Activated CD4-positive, alpha-beta T cell treated with anti-CD3 and anti-CD28 coated beads, Interleukin-2, amount 10 ng/mL, durations not matched to agents 24 days and 14 days (primary cell): ENCODE measurements at regions not wholly inside any gene's neighbourhood (a gene's known extent, or its start where the extent isn't known, plus 50 kb on each side); places are given as distances from the start of the nearest gene placed in this dataset.

Source experiments
- DNase-seq: peaks from one replicate; pipeline ENCODE4 v3.0.0; 2022
- H3K27ac Mint-ChIP-seq: one replicate; pipeline ENCODE4 v1.8.0; 2022; ENCODE audit warnings: mild to moderate bottlenecking, mixed read lengths
- H3K27me3 Mint-ChIP-seq: one replicate; pipeline ENCODE4 v1.8.0; 2022; ENCODE audit warnings: mixed read lengths
- H3K36me3 Mint-ChIP-seq: one replicate; pipeline ENCODE4 v1.8.0; 2022; ENCODE audit warnings: low read depth, mild to moderate bottlenecking, mixed read lengths
- H3K4me1 Mint-ChIP-seq: one replicate; pipeline ENCODE4 v1.8.0; 2021; ENCODE audit warnings: mixed read lengths
- H3K4me3 Mint-ChIP-seq: one replicate; pipeline ENCODE4 v1.8.0; 2022; ENCODE audit warnings: mild to moderate bottlenecking, moderate library complexity, mixed read lengths
- H3K9me3 Mint-ChIP-seq: one replicate; pipeline ENCODE4 v1.8.0; 2021; ENCODE audit warnings: mixed read lengths
- intact Hi-C: fragments of 100-400 bp; cut with micrococcal nuclease; formaldehyde crosslinking; loops from one replicate; pipeline ENCODE4 v1.15.1; 2023

DNA sequence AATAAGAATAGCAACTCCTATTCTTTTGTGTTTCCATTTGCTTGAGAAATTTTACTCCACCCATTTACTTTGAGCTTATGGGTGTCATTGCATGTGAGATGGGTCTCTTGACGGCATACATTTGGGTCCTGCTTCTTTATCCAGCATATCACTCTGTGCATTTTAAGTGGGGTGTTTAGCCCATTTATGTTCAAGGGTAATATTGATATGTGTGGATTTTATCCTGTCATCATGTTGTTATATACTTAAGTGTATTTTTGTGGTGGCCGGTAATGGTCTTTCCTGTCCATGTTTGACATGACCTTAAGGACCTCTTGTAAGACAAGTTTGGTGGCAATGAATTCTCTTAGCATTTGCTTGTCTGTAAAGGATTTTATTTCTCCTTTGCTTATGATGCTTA is 100.1 kb downstream of the ATP23 start:
- H3K9me3 Mint-ChIP-seq, result peaks cover 25% of the 10 kb centered on the region
- H3K4me3 Mint-ChIP-seq, result no peak overlapping the region
- H3K4me1 Mint-ChIP-seq, result no peaks in the 10 kb centered on the region
- no peak for DNase-seq
- H3K36me3 Mint-ChIP-seq, result no peaks in the 10 kb centered on the region
- no peak overlapping the region for H3K27ac Mint-ChIP-seq
- intact Hi-C loops, result no loop called here
- H3K27me3 Mint-ChIP-seq, result no peaks in the 10 kb centered on the region

DNA sequence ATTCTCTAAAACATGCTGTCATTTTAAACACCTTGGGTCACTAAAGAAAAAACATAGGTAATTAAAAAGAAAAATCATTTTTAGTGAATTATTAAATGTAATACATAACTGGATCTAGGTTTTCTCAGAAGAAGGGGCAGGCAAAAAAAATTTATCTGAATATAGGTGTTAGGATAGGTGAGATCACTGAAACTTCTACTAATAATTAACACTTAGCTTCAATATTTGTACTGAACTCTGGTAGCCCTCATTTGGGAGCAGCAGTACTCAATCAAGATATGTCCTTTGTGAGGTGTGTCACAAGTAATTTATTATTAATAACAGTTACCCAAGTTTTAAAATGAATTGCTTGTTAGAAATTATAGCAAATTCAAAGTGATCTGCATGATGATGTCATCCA is 103.6 kb downstream of the ATP23 start:
- H3K9me3 Mint-ChIP-seq, result peaks cover 15% of the 10 kb centered on the region
- H3K27ac Mint-ChIP-seq, result no peak overlapping the region
- intact Hi-C loops, result no loop called here
- no peaks in the 10 kb centered on the region for H3K4me1 Mint-ChIP-seq
- no peak for DNase-seq
- no peak overlapping the region for H3K4me3 Mint-ChIP-seq
- no peaks in the 10 kb centered on the region for H3K36me3 Mint-ChIP-seq
- no peaks in the 10 kb centered on the region for H3K27me3 Mint-ChIP-seq

DNA sequence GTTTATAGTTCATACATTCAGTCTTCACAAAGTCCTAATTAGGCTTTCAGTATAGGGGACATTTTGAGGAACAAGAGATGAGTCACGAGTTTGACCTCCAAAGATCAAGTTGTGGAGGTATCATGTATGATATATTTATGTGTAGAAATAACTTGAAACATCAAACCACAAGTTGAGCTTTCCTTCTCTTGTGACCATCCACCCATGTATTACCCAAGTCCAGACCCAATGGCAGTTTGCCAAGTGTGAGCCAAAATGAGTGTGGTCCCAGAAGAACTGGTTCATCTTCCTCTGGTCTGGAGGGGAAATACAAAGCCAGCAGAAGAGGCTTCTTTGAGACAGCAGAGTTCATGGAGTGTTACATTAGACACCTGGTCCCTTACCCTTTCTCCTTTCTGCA is 104.9 kb downstream of the ATP23 start:
- H3K27me3 Mint-ChIP-seq, result no peaks in the 10 kb centered on the region
- no peak overlapping the region for H3K27ac Mint-ChIP-seq
- intact Hi-C loops, result no loop called here
- no peaks in the 10 kb centered on the region for H3K36me3 Mint-ChIP-seq
- H3K4me3 Mint-ChIP-seq, result no peak overlapping the region
- no peak for DNase-seq
- peaks cover 5% of the 10 kb centered on the region for H3K9me3 Mint-ChIP-seq
- no peaks in the 10 kb centered on the region for H3K4me1 Mint-ChIP-seq

DNA sequence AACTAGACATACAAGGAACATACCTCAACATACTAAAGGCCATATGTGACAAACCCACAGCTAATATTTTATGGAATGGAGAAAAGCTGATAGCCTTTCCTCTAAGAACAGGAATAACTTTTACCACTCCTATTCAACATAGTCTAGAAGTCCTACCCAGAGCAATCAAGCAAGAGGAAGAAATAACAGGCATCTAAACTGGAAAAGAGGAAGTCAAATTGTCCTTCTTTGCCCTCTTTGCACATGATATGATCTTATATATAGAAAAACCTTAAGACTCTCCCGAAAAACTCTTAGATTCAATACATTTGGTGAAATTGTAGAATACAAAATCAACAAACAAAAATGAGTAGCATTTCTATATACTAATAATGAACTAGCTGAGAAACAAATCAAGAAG is 110.0 kb downstream of the ATP23 start:
- no peaks in the 10 kb centered on the region for H3K36me3 Mint-ChIP-seq
- H3K4me3 Mint-ChIP-seq, result no peak overlapping the region
- H3K27ac Mint-ChIP-seq, result no peak overlapping the region
- H3K27me3 Mint-ChIP-seq, result no peaks in the 10 kb centered on the region
- no peak for DNase-seq
- intact Hi-C loops, result no loop called here
- no peaks in the 10 kb centered on the region for H3K4me1 Mint-ChIP-seq
- peaks cover 9% of the 10 kb centered on the region for H3K9me3 Mint-ChIP-seq

DNA sequence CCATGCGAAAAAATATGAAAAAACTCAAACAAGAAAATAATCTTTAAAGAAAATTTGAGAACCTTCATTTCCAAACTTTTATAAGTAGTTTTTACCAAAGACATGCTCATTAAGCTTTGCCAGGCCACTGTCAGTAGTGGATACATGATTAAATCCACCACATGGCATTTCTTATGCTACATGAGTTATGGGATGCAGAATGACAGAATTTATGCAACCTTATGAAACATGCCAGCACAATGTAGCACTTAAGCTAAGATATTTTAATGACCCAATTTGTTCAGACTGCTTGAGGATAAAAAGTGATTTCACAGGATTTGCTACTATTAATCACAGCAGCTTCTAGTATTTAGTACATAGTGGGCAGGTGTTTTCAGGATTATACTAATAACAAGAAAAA is 123.3 kb downstream of the ATP23 start:
- Mint-ChIP-seq H3K27me3 (no peaks in the 10 kb centered on the region), H3K4me3 (no peak overlapping the region), H3K4me1 (no peaks in the 10 kb centered on the region), H3K36me3 (no peaks in the 10 kb centered on the region), H3K27ac (no peak overlapping the region), H3K9me3 (peaks cover 9% of the 10 kb centered on the region)
- intact Hi-C loops, result no loop called here
- no peak for DNase-seq

DNA sequence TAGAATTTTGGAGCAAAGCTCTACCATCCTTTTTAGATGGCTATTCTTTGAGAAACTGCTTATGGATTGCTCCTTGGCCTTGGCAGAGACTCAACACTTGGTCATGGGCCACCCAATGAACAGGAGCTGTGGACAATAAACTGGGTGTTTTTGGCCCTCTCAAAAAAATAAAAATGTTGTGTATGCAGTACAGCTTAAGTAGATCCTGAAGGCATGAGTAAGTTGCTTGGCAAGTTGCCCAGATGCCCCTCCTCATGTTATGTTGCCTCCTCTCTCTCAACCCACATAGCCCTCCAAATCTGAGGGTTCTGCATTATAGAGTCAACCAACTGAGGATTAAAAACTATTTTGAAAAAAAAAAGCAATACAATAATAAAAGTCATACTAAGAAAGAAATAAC is 124.9 kb downstream of the ATP23 start:
- Mint-ChIP-seq H3K36me3 (no peaks in the 10 kb centered on the region), H3K27ac (no peak overlapping the region), H3K4me1 (no peaks in the 10 kb centered on the region), H3K27me3 (no peaks in the 10 kb centered on the region), H3K4me3 (no peak overlapping the region), H3K9me3 (no peaks in the 10 kb centered on the region)
- intact Hi-C loops, result no loop called here
- no peak for DNase-seq

DNA sequence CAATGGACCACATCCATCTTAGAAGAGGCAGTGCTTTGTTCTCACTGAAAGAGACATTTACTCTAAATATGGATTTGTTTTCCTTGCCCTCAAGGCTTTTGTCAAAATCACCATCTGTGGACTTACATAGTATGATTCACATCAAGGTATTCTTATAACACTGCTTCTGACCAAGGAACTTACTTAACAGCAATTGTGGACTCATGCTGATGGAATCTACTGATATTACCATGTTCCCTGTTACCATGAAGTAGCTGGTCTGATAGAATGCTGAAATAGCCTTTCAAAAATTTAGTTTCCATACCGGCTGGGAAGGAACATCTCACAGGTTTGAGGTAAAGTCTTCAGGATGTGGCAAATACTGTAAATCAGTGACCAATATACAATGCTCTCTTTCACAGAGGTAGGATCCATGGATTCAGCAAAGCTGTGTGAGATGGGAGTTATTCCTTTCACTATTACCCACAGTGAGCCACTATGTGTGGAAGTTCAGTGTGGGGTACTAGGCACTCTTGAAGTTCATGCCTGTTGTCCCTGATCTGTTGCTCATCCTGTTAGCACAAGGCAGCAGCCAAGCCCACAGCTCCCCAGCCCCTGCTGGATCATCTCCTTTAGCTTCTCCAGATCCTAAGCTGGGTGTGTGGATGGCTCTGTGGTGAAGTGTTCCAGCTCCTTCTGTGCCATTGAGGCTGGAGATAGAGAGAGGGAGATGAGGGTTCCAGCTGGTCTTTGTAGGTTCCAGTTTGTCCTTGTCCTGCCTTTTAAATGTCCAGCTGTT is 126.4 kb downstream of the ATP23 start:
- no peak overlapping the region for H3K27ac Mint-ChIP-seq
- intact Hi-C loops, result no loop called here
- H3K27me3 Mint-ChIP-seq, result no peaks in the 10 kb centered on the region
- H3K4me1 Mint-ChIP-seq, result no peaks in the 10 kb centered on the region
- no peak overlapping the region for H3K4me3 Mint-ChIP-seq
- no peaks in the 10 kb centered on the region for H3K36me3 Mint-ChIP-seq
- no peak for DNase-seq
- H3K9me3 Mint-ChIP-seq, result no peaks in the 10 kb centered on the region

DNA sequence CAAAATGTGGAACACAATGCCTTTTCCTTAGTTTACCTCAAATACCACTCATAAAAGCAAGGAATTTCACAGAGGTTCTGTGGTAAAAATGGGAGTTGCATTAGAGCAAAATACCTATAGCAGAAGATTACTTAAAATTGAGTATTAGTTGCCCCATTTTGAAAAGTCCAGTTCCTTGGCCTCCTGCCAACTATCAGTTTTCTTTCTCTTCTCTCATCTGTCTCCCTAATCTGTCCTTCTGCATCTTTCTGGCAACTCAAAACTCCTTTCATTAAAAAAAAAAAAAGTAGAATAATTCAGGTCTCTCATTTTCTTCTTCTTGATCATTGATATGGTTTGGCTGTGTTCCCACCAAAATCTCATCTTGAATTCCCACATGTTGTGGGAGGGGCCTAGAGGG is 127.3 kb downstream of the ATP23 start:
- no peak overlapping the region for H3K4me3 Mint-ChIP-seq
- H3K36me3 Mint-ChIP-seq, result no peaks in the 10 kb centered on the region
- no peak overlapping the region for H3K27ac Mint-ChIP-seq
- no peaks in the 10 kb centered on the region for H3K9me3 Mint-ChIP-seq
- no peaks in the 10 kb centered on the region for H3K4me1 Mint-ChIP-seq
- DNase-seq, result no peak
- intact Hi-C loops, result no loop called here
- no peaks in the 10 kb centered on the region for H3K27me3 Mint-ChIP-seq

DNA sequence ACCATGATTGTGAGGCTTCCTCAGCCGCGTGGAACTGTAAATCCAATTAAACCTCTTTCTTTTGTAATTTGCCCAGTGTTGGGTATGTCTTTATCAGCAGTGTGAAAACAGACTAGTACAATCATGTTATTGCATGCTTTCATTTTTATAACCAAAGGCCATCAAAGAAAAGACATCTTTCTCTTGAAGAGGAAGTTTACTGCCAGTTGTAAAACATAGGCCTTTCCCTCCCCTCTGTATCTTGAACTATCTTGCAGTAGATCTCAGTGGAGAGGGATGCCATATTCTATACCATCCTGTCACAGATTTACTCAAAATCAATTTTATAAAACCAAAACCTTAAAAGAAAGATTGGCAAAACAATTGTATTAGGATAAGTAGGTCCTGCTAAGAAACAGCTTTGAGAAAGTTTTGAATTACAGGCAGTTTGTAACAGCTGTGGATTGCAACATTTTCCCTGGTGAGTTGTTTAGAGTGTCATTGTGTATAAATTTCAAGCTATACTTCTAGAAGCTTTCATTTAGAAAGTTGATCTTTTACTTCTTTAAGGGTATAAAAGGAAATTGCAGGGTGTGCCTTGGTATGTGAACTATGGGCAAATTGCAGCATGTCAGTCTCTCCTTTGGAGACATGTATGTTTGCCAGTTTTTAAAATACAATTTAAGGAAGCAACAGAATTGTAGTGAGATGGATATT is 128.0 kb downstream of the ATP23 start:
- no peaks in the 10 kb centered on the region for H3K4me1 Mint-ChIP-seq
- H3K36me3 Mint-ChIP-seq, result no peaks in the 10 kb centered on the region
- intact Hi-C loops, result no loop called here
- H3K4me3 Mint-ChIP-seq, result no peak overlapping the region
- H3K27ac Mint-ChIP-seq, result no peak overlapping the region
- no peak for DNase-seq
- H3K9me3 Mint-ChIP-seq, result no peaks in the 10 kb centered on the region
- no peaks in the 10 kb centered on the region for H3K27me3 Mint-ChIP-seq

DNA sequence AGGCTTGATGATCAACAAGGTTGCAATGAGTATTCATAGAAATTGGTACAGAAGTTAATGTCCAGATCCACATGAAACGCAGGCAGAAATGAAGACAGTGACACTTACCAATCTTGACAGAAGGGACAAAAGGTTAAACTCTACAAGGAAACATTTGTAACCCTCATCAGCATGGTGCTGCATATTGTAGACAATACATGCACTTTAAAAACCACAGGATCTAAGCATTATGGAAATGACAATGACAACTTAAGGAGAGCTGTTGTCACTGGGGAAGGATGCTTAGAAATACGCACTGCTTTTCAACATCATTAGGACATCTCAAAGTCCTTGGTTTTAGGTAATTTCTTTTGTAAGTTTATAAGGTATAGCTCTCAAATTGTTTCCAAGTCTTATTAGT is 130.6 kb downstream of the ATP23 start:
- intact Hi-C loops, result no loop called here
- Mint-ChIP-seq H3K4me1 (no peaks in the 10 kb centered on the region), H3K27ac (no peak overlapping the region), H3K36me3 (no peaks in the 10 kb centered on the region), H3K27me3 (peaks cover 2% of the 10 kb centered on the region), H3K4me3 (no peak overlapping the region), H3K9me3 (no peaks in the 10 kb centered on the region)
- no peak for DNase-seq

DNA sequence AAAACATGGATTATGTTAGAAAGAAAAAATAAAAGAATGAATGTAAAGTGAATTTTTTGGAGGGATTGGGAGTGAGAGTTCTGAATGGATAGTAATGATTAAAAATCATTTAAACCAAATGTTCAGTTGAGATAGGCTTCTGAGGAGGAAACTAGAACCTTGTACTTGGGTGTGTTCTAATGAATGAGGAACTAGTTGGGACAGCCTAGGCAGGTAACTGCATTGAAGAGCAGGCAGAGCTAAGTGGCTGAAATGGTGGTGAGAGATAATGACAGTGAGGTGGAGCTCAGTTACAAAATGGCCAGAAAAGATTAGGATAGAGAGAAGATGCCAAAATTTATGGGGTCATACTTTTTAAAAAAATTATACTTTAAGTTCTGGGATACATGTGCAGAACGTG is 132.9 kb downstream of the ATP23 start:
- intact Hi-C loops, result no loop called here
- Mint-ChIP-seq H3K4me3 (no peak overlapping the region), H3K27me3 (peaks cover 2% of the 10 kb centered on the region), H3K27ac (no peak overlapping the region), H3K36me3 (no peaks in the 10 kb centered on the region), H3K9me3 (no peaks in the 10 kb centered on the region), H3K4me1 (no peaks in the 10 kb centered on the region)
- no peak for DNase-seq

DNA sequence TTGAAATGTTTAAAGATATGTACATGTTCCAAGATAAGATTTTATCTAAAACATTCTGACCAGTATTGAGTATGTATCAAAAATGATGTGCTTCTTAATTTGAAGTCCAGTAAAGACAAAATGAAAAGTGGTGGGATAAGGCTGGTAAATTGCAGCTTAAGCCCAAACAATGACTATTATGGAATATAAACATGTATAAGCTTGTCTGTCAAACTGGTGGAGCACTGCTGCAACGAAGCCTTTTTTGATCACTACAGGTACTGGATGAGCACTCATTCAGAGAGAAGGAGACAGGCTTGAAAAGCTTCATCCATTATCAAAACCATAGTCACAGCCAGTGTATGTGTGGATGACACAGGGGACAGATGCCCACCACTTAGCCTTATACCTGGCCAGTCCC is 138.4 kb downstream of the ATP23 start:
- H3K36me3 Mint-ChIP-seq, result no peaks in the 10 kb centered on the region

DNA sequence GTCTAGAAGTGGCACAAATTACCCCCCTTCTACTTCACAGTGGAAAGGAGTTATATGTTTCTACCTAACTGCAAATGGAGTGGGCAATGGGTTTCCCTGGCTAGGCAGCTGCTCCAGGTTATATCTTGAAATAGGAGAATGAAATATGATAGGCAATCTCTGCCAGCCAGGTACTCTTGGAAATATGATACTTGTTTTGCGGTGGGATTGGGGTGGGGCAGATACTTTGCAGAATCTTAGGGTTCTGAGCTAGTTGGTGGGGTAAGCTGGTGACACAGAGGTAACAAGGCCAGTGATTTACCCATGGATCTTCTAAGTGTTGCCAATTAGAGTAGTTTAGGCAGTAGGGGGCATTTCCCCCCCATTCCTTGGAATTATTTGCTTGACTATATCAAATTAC is 140.1 kb downstream of the ATP23 start:
- no peak for DNase-seq
- no peak overlapping the region for H3K27ac Mint-ChIP-seq
- no peaks in the 10 kb centered on the region for H3K9me3 Mint-ChIP-seq
- H3K4me1 Mint-ChIP-seq, result no peaks in the 10 kb centered on the region
- peaks cover 2% of the 10 kb centered on the region for H3K27me3 Mint-ChIP-seq
- intact Hi-C loops, result no loop called here
- H3K36me3 Mint-ChIP-seq, result no peaks in the 10 kb centered on the region
- H3K4me3 Mint-ChIP-seq, result no peak overlapping the region

More for the DNA sequence above, 138.4 kb downstream of the ATP23 start:
- Mint-ChIP-seq H3K4me1 (no peaks in the 10 kb centered on the region), H3K27ac (no peak overlapping the region), H3K27me3 (peaks cover 2% of the 10 kb centered on the region), H3K4me3 (no peak overlapping the region), H3K9me3 (no peaks in the 10 kb centered on the region)
- no peak for DNase-seq
- intact Hi-C loops, result no loop called here

DNA sequence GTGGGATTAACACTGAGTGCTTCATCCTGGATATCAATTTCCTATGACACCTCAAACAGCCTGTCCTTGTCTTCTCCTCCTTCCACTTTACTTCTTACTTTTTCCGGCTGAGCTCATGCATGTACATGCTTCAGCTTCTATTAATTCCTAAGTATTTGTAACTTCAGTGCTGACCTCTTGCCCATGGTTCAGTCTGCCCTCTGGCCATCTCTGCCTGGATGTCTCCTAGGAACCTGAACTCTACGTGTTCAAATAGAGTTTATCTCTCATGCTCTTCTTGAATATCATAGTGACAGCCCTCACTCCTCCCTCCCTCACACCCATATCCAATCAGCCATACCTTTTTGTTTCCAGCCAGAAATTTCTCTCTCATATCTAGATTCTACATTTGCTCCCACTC is 141.6 kb downstream of the ATP23 start:
- Mint-ChIP-seq H3K9me3 (no peaks in the 10 kb centered on the region), H3K27me3 (no peaks in the 10 kb centered on the region), H3K4me3 (no peak overlapping the region), H3K27ac (no peak overlapping the region), H3K36me3 (no peaks in the 10 kb centered on the region), H3K4me1 (no peaks in the 10 kb centered on the region)
- DNase-seq, result no peak
- intact Hi-C loops, result no loop called here

DNA sequence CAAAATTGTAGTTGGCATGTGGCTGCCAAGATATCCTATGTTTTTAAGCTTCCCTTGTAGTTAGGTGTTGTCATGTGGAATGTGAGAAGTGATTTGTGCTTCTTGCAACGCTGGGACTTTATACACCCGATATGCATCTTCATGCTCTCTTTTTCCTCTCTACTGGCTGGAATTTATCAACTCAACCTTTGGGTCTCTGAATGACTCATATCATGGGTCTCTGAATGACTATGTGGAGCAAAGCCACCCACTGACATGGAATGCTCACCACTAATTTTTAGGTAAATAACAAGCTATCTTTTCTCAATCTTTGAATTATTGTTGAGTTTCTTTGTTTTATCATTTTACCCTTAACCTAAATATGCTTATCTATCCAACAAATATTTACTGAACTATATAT is 144.6 kb downstream of the ATP23 start:
- Mint-ChIP-seq H3K4me3 (no peak overlapping the region), H3K4me1 (no peaks in the 10 kb centered on the region), H3K27ac (no peak overlapping the region), H3K9me3 (no peaks in the 10 kb centered on the region), H3K27me3 (no peaks in the 10 kb centered on the region), H3K36me3 (no peaks in the 10 kb centered on the region)
- intact Hi-C loops, result no loop called here
- no peak for DNase-seq
